OCI-LY1 (cell line): ENCODE measurements at regions not wholly inside any gene's neighbourhood (a gene's known extent, or its start where the extent isn't known, plus 50 kb on each side); places are given as distances from the start of the nearest gene placed in this dataset.

Experiments
- H2AFZ ChIP-seq: fragments of 200-600 bp; sonication (generic), shearing (Covaris generic); 2 replicates; pipeline ENCODE4 v1.6.0; 2014; ENCODE audit warnings: antibody characterized with exemption, mild to moderate bottlenecking, low read length
- H3F3A ChIP-seq: fragments of 200-600 bp; sonication (generic), shearing (Covaris generic); 2 replicates; pipeline ENCODE4 v1.6.0; 2014; ENCODE audit warnings: mild to moderate bottlenecking, antibody characterized with exemption, low read length, moderate library complexity; ENCODE audit not compliant: insufficient read depth
- H3K27ac ChIP-seq: fragments of 200-600 bp; sonication (generic); 2 replicates; pipeline ENCODE4 v1.5.1; 2014; ENCODE audit warnings: low read length, mixed run types, mild to moderate bottlenecking, low read depth; ENCODE audit not compliant: poor library complexity, severe bottlenecking
- H3K27me3 ChIP-seq: fragments of 200-600 bp; sonication (generic); 2 replicates; pipeline ENCODE4 v1.6.0; 2014; ENCODE audit warnings: antibody characterized with exemption, mild to moderate bottlenecking, low read length, moderate library complexity; ENCODE audit not compliant: insufficient read depth
- H3K36me3 ChIP-seq: fragments of 200-600 bp; sonication (generic); 2 replicates; pipeline ENCODE4 v1.6.1; 2014; ENCODE audit warnings: mild to moderate bottlenecking, antibody characterized with exemption, low read length, moderate library complexity, mixed read lengths; ENCODE audit not compliant: insufficient read depth
- H3K4me1 ChIP-seq: fragments of 200-600 bp; sonication (generic); 2 replicates; pipeline ENCODE4 v1.5.1; 2014; ENCODE audit warnings: mild to moderate bottlenecking, low read length, moderate library complexity; ENCODE audit not compliant: insufficient read depth, severe bottlenecking
- H3K4me2 ChIP-seq: fragments of 200-600 bp; sonication (generic), shearing (Covaris generic); 2 replicates; pipeline ENCODE4 v1.6.1; 2014; ENCODE audit warnings: low read length
- H3K4me3 ChIP-seq: fragments of 200-600 bp; sonication (generic); 2 replicates; pipeline ENCODE4 v1.5.1; 2014; ENCODE audit warnings: low read length, low read depth, mild to moderate bottlenecking, mixed read lengths; ENCODE audit not compliant: poor library complexity, severe bottlenecking
- H3K79me2 ChIP-seq: fragments of 200-600 bp; shearing (Covaris generic); 2 replicates; pipeline ENCODE4 v1.6.1; 2016; ENCODE audit warnings: mixed run types, low read length, mixed read lengths; ENCODE audit not compliant: insufficient read depth
- H3K9ac ChIP-seq: fragments of 200-600 bp; sonication (generic), shearing (Covaris generic); 2 replicates; pipeline ENCODE4 v1.6.1; 2014; ENCODE audit warnings: mild to moderate bottlenecking, low read length, mixed read lengths
- H3K9me2 ChIP-seq: fragments of 200-600 bp; sonication (generic), shearing (Covaris generic); 2 replicates; pipeline ENCODE4 v1.6.1; 2014; ENCODE audit warnings: low read depth, mild to moderate bottlenecking, low read length, mixed read lengths
- H3K9me3 ChIP-seq: fragments of 200-600 bp; shearing (Covaris generic); 2 replicates; pipeline ENCODE4 v1.6.1; 2014; ENCODE audit warnings: low read length, mixed read lengths
- H4K20me1 ChIP-seq: fragments of 200-600 bp; sonication (generic), shearing (Covaris generic); 2 replicates; pipeline ENCODE4 v1.6.0; 2016; ENCODE audit warnings: mild to moderate bottlenecking, low read length; ENCODE audit not compliant: insufficient read depth
- EZH2 ChIP-seq: fragments of 200-600 bp; sonication (generic), shearing (Covaris generic); IDR thresholded peaks from 2 replicates; pipeline ENCODE4 v1.8.0; 2017; ENCODE audit warnings: borderline replicate concordance, mixed run types, mild to moderate bottlenecking, antibody characterized with exemption, low read length, moderate library complexity, mixed read lengths
- TF ChIP-seq, protein P1 (sequence below): fragments of 200-600 bp; sonication (generic), shearing (Covaris generic); IDR thresholded peaks from 2 replicates; pipeline ENCODE4 v1.5.1; 2017; ENCODE audit warnings: mild to moderate bottlenecking, antibody characterized with exemption, low read length, moderate library complexity, mixed read lengths

- no peak for TF ChIP-seq EZH2
- TF ChIP-seq, protein P1, sequence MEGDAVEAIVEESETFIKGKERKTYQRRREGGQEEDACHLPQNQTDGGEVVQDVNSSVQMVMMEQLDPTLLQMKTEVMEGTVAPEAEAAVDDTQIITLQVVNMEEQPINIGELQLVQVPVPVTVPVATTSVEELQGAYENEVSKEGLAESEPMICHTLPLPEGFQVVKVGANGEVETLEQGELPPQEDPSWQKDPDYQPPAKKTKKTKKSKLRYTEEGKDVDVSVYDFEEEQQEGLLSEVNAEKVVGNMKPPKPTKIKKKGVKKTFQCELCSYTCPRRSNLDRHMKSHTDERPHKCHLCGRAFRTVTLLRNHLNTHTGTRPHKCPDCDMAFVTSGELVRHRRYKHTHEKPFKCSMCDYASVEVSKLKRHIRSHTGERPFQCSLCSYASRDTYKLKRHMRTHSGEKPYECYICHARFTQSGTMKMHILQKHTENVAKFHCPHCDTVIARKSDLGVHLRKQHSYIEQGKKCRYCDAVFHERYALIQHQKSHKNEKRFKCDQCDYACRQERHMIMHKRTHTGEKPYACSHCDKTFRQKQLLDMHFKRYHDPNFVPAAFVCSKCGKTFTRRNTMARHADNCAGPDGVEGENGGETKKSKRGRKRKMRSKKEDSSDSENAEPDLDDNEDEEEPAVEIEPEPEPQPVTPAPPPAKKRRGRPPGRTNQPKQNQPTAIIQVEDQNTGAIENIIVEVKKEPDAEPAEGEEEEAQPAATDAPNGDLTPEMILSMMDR, result no peak
- Histone ChIP-seq H3K4me2 (no peak overlapping the region), H3K9me3 (no peaks in the 10 kb centered on the region)
These were observed 211.5 kb upstream of the DTNBP1 start for GRCh38 chr6:15874326-15874725.

GRCh38 chr6:15872241-15873103 lies 209.6 kb upstream of the DTNBP1 start:
- Histone ChIP-seq H3K9me2 (no peaks in the 10 kb centered on the region), H3K4me2 (no peak overlapping the region), H3K9me3 (no peaks in the 10 kb centered on the region), H3K4me1 (no peaks in the 10 kb centered on the region), H2AFZ (no peak overlapping the region), H3K79me2 (no peaks in the 10 kb centered on the region), H3K9ac (no peak overlapping the region), H4K20me1 (no peaks in the 10 kb centered on the region), H3K27ac (no peak overlapping the region), H3F3A (no peaks in the 10 kb centered on the region), H3K27me3 (no peaks in the 10 kb centered on the region), H3K36me3 (no peaks in the 10 kb centered on the region), H3K4me3 (no peak overlapping the region)
- no peak for TF ChIP-seq EZH2
- TF ChIP-seq, protein P1, result no peak

More at GRCh38 chr6:15874326-15874725, 211.5 kb upstream of the DTNBP1 start:
- Histone ChIP-seq H3K36me3 (no peaks in the 10 kb centered on the region), H4K20me1 (no peaks in the 10 kb centered on the region), H3K4me3 (no peak overlapping the region), H3K27me3 (no peaks in the 10 kb centered on the region), H3K79me2 (no peaks in the 10 kb centered on the region), H3K4me1 (peaks cover 7% of the 10 kb centered on the region), H3K9me2 (no peaks in the 10 kb centered on the region), H2AFZ (no peak overlapping the region), H3K27ac (no peak overlapping the region), H3K9ac (no peak overlapping the region), H3F3A (no peaks in the 10 kb centered on the region)

DNA sequence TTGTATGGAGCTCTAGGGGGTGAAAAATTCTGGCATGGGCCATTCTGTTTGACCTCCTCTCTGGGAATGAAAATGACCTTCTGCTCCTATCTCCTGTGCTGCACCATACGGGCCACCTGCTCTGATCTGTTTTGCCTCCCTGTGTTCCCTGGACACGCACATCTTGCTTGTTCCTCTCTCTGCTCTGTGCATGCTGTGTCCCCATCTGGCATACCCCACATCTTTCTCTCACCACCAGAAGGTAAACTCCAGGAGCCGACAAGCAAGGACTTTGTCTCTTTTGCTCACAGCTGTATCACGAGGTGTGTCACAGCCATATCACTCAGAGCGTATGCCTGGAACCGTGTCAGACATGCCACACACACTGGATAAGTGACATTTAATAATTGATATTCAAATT lies 208.4 kb upstream of the DTNBP1 start:
- no peaks in the 10 kb centered on the region for H3K36me3 ChIP-seq
- H3K27ac ChIP-seq, result no peak overlapping the region
- H3K4me3 ChIP-seq, result no peak overlapping the region
- H3F3A ChIP-seq, result no peaks in the 10 kb centered on the region
- no peaks in the 10 kb centered on the region for H3K27me3 ChIP-seq
- H4K20me1 ChIP-seq, result no peaks in the 10 kb centered on the region
- H3K4me2 ChIP-seq, result no peak overlapping the region
- H2AFZ ChIP-seq, result no peak overlapping the region
- TF ChIP-seq, protein P1, result no peak
- TF ChIP-seq EZH2, result no peak
- no peaks in the 10 kb centered on the region for H3K79me2 ChIP-seq
- no peaks in the 10 kb centered on the region for H3K9me3 ChIP-seq
- no peak overlapping the region for H3K9ac ChIP-seq
- H3K4me1 ChIP-seq, result no peaks in the 10 kb centered on the region
- H3K9me2 ChIP-seq, result no peaks in the 10 kb centered on the region
